Ureter (tissue), 1 donor: ENCODE measurements at regions not wholly inside any gene's neighbourhood (a gene's known extent, or its start where the extent isn't known, plus 50 kb on each side); places are given as distances from the start of the nearest gene placed in this dataset.

Source experiments
- DNase-seq: peaks from one replicate; pipeline ENCODE4 v3.0.0-alpha.2; 2020; ENCODE audit warnings: low spot score
- donor health status: DM: yes; HTN: yes; CAD: no.

DNA sequence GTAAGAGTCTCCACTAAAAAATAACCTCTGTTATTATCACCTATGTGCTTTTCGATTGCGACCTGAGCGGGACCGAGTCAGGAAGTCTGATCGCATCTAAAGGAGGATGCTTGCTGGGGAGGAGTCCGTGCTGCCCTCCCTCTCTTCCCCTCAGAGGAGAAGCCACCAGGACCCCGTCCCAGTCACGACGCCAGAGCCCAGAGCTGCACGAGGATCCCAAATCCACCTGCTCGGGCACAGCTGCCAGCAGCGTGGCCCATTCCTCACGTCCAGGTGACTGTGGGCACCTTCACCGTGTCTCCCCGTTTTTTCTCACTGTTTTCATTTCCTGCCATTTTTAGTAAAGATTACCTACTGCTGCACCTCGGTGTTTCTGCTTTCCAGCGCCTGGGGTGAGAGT lies 390.3 kb downstream of the BRD1 start:
- DNase-seq = no peak

DNA sequence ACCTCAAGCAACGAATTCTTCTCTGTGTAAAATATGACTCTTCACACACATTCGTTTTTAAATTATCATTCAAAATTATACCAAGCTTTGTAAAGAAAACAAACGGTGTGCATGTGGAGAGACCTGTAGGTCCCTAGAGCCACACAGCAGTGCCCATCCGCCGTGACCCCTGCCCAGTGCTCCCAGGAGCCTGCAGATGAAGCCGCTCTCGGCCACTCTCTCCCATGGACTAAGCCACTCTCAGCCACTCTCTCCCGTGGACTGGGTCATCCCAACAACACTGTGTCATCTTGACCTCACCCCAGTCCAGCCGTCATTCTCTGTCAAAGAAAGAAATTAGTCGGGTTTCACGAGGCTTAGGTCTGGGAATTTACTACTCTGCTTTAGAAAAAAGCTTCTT lies 391.6 kb downstream of the BRD1 start:
- no peak for DNase-seq

DNA sequence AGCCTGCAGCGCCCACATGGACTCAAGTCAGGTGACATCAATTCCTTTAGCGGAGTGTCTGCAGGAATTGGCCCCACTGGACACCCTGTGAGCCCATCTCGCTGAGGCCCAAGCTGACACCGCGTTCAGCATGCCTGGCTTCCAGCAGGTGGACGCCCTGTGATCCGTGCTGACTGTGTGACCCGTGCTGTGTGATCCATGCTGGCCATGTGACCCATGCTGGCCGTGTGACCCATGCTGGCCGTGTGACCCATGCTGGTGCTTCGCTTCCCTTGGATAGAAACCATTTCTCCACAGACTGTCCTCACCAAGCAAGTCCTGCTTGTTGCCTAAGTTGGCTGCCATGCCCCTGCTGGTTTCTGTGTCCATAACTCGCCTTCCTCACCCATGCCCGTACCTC lies 392.1 kb downstream of the BRD1 start:
- DNase-seq = no peak

- no peak for DNase-seq
These were observed 393.7 kb downstream of the BRD1 start for GRCh38 chr22:49433717-49434611.

DNA sequence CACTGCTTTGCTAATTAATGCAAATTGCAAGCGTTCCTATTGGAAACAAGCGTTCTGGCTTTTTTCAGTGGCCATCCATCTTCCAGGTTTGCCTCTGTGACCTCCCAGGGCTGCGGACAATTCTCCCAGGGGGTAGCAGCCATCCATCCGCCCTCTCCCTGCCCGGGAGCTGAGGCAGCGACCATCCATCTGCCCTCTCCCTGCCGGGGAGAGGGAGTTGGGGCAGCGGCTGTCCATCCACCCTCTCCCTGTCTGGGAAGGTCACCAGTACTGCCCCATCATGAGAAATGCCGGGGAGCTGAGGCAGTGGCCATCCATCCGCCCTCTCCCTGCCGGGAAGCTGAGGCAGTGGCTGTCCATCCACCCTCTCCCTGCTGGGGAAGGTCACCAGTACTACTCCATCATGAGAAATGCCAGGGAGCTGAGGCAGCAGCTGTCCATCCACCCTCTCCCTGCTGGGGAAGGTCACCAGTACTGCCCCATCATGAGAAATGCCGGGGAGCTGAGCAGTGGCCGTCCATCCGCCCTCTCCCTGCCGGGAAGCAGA lies 394.7 kb downstream of the BRD1 start:
- DNase-seq = no peak

DNA sequence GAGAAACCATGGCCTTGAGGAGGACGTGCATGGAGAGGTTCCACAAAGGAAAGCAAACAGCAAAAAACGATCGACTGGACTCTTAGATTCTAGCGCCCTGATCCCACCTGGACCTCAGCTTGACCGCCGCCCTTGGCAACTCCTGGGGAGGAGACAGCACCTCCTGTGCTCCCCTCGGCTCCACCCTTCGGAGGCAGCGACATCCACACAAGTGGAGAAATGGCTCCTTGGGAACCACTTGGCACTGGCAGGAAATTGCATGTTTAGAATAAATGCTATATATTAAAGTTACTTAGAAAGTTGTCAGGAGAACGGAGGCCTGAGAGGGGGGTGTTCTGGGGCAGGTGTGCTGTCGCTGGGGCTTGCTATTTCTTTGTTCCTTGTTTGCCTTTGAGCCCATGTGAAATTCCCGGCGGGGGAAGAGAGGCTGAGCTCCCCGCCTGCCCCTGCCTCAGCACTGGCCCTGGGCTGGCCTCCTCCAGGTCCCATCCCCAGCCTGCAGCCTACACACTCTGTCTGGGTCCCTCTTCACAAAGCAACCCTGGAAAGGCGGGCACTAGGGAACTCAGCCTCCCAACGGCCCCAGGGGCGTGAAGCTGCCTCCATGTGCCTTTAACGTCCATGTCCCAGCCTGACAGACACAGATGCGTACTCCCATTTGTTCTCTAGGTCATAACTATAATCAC lies 395.3 kb downstream of the BRD1 start:
- no peak for DNase-seq

GRCh38 chr22:49431551-49431950 lies 396.1 kb downstream of the BRD1 start:
- DNase-seq = no peak

GRCh38 chr22:49429066-49429465 lies 398.6 kb downstream of the BRD1 start:
- DNase-seq = no peak

DNA sequence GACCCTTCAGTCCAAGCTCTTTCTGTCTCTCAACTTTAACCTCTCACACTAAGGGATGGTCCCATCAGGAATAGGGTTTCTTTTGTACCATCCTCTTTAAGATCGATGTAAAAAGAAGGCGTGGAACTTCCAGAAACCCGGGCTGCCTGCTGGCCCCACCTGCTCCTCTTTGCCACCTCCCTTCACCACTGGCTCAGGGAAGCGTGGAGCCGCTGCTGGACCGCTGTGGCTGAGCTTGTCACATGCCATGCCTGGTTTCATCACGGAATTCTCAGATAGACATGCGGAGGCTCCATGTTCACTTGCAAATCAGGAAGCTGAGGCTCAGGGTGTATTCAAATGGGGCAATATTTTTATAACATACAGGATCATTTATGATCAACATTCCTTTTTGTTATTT lies 399.7 kb downstream of the BRD1 start:
- DNase-seq = no peak

- no peak for DNase-seq
These were observed 400.3 kb downstream of the BRD1 start for GRCh38 chr22:49427341-49427740.

DNA sequence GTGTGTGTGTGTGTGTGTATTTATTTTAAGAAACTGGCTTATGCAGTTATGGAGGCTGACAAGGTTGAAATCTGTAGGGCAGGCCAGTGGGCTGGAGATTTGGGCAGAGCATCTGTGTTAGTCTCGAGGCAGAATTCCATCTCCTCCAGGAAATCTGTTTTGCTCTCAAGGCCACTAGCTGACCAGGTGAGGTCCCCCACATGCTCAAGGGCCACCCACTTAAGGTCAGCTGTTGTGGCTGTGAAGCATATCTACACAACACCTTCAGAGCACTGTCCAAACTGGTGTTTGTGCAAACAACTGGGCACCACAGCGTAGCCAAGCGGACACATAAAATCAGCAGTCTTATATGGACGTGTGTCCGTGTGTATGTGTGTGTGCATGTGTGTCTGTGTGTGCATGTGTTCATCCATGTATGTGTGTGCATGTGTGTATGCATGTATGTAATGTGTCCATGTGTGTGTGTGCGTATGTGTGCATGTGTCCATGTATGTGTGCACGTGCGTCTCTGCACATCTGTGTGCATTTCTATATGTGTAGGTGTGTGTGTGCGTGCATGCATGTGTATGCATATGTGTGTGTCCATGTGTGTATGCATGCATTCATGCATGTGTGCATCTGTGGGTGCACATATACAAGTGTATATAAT lies 400.9 kb downstream of the BRD1 start:
- no peak for DNase-seq

GRCh38 chr22:49426098-49426497 lies 401.6 kb downstream of the BRD1 start:
- no peak for DNase-seq

- DNase-seq = no peak
These were observed 402.3 kb downstream of the BRD1 start for GRCh38 chr22:49425356-49425755.

GRCh38 chr22:49424893-49425270 lies 402.8 kb downstream of the BRD1 start:
- DNase-seq = no peak

GRCh38 chr22:49423125-49423650 lies 404.5 kb downstream of the BRD1 start:
- DNase-seq = no peak

- no peak for DNase-seq
These were observed 405.0 kb downstream of the BRD1 start for GRCh38 chr22:49422701-49423100.

DNA sequence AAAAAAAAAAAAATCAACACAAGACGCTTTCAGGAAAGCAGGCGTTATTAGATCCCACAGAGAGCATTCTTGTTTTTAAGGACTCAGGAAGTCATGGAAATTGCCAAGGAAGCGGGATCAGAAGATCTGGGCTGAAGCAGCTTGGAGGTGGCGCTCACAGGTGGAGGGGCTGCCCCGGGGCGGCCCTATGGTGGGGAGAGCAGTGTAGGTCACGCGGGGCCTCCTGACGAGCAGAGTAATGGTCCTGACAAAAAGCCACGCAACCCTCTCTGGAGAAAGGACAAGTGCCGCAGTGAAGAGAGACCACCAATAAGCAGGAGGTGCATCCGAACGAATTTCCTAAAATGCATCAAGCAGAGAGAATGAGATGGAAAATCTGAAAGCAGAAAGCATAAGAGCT lies 407.0 kb downstream of the BRD1 start:
- no peak for DNase-seq

GRCh38 chr22:49419661-49420060 lies 408.0 kb downstream of the BRD1 start:
- no peak for DNase-seq

DNA sequence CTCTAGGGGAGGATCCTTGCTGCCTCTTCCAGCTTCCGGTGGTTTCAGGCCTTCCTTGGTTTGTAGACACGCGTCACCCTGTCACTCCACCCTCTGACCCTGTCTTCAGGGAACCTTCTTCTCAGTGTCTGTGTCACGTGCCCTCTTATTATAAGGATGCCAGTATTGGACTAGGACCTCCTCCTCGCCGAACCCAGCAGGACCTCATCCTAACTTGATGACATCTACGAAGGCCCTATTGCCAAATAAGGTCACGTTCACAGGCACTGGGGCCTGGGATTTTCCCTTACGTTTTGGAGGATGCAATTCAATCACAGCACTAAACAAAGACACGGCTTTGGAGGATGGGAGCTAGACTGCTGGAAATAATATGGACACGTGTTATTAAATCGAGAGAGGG lies 408.7 kb downstream of the BRD1 start:
- DNase-seq = no peak

DNA sequence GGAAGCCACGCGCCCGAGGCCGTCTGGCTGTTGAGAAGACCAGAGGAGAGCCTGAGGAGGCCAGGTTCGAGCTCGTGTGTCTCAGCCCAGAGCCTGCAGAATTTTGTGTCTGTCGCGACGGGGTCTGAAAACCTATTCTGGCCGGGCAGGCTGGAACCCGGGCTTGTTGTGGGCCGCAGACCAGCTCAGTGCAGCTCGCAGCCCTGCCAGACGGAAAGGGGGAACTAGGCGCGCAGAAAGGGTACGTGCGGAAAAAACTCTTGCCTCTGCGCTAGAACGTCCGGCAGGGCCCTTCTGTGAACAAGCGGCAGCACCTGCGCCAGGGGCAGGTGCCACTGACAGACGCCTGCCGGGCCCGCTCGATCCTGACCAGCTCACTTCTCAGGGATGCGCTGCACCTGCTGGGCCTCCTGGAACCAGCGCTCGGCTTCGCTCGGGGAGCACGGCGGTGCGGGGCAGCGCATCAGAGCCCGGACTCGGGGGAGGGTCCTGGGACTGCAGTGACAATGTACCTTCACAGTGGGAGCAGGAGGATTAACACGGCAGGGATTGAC lies 409.3 kb downstream of the BRD1 start:
- no peak for DNase-seq

DNA sequence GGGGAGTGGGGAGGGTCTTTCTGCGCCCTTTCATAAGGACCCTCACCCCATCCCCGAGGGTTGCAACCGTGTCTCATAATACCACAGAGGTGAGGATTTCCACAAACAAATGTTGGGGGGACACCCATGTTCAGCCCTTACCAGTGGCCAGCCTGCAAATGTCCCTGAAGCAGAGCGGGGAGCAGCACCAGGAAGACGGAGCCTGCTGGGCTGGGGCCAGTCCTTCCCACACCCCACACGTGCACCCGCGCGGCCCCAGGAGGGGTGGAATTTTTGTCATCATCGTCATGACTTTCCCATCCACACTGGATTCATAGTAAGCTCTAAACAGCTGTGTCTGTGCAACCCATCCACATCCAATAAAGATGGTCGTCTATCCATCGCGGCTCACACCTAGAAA lies 409.8 kb downstream of the BRD1 start:
- no peak for DNase-seq

DNA sequence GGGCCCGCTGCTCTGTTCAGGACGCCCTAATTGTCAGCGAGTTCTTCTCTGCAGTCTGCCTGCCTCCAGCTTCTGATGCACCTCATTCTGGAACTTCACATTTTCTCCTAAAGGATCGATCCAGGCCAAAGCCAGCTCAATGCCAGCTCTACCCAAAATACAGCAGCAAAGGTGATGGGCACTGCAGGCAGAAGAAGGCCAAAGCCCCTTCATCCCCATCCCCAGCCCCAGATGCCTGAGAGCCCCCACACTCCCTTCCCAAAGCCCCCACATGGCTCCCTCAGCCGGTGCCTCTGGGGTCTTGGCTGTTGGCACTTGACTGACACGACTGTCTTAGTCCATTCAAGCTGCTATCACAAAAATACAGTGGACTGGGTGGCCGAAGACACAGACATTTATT lies 410.3 kb downstream of the BRD1 start:
- no peak for DNase-seq
